H9 (cell line): ENCODE measurements at regions not wholly inside any gene's neighbourhood (a gene's known extent, or its start where the extent isn't known, plus 50 kb on each side); places are given as distances from the start of the nearest gene placed in this dataset.

ENCODE experiments used
- DNase-seq: peaks from one replicate; pipeline ENCODE4 v3.0.0-alpha.2; 2017
- H2AFZ ChIP-seq: one replicate; pipeline ENCODE4 v1.6.1; 2013; ENCODE audit warnings: mild to moderate bottlenecking, low read length, control low read depth, moderate library complexity
- H2AK5ac ChIP-seq: 2 replicates; pipeline ENCODE4 v1.6.1; 2013; ENCODE audit warnings: low read length, control low read depth, mixed read lengths; ENCODE audit not compliant: insufficient read length
- H2BK120ac ChIP-seq: one replicate; pipeline ENCODE4 v1.6.1; 2013; ENCODE audit warnings: low read depth, mild to moderate bottlenecking, low read length, control low read depth, inconsistent platforms; ENCODE audit not compliant: poor library complexity, severe bottlenecking
- H2BK12ac ChIP-seq: 2 replicates; pipeline ENCODE4 v1.6.1; 2013; ENCODE audit warnings: low read length, control low read depth, mixed read lengths, low read depth; ENCODE audit not compliant: insufficient read length
- H2BK15ac ChIP-seq: 2 replicates; pipeline ENCODE4 v1.6.1; 2013; ENCODE audit warnings: low read depth, low read length, control low read depth
- H2BK20ac ChIP-seq: one replicate; pipeline ENCODE4 v1.6.1; 2013; ENCODE audit warnings: low read depth, mild to moderate bottlenecking, low read length, control low read depth, inconsistent platforms; ENCODE audit not compliant: poor library complexity, severe bottlenecking
- H2BK5ac ChIP-seq: 2 replicates; pipeline ENCODE4 v1.6.1; 2013; ENCODE audit warnings: low read length, control low read depth, mixed read lengths; ENCODE audit not compliant: insufficient read length
- H3K14ac ChIP-seq: 2 replicates; pipeline ENCODE4 v1.6.1; 2013; ENCODE audit warnings: low read length, control low read depth; ENCODE audit not compliant: insufficient read depth
- H3K18ac ChIP-seq: 2 replicates; pipeline ENCODE4 v1.6.1; 2013; ENCODE audit warnings: low read depth, mild to moderate bottlenecking, mixed read lengths, low read length, control low read depth; ENCODE audit not compliant: insufficient read length
- H3K23ac ChIP-seq: 2 replicates; pipeline ENCODE4 v1.6.1; 2013; ENCODE audit warnings: low read length, control low read depth, mixed read lengths, low read depth; ENCODE audit not compliant: insufficient read length
- H3K23me2 ChIP-seq: 2 replicates; pipeline ENCODE4 v1.6.1; 2013; ENCODE audit warnings: low read depth, mild to moderate bottlenecking, mixed read lengths, low read length, control low read depth; ENCODE audit not compliant: insufficient read length, poor library complexity, severe bottlenecking
- H3K27ac ChIP-seq: 2 replicates; pipeline ENCODE4 v1.5.1; 2013; ENCODE audit warnings: low read length, control low read depth, mixed read lengths, low read depth; ENCODE audit not compliant: insufficient read length
- H3K27me3 ChIP-seq: 2 replicates; pipeline ENCODE4 v1.6.1; 2013; ENCODE audit warnings: low read length, control low read depth, inconsistent platforms; ENCODE audit not compliant: insufficient read depth
- H3K4ac ChIP-seq: 2 replicates; pipeline ENCODE4 v1.6.1; 2013; ENCODE audit warnings: low read depth, mild to moderate bottlenecking, control low read depth, inconsistent platforms, low read length, moderate library complexity
- H3K4me1 ChIP-seq: 2 replicates; pipeline ENCODE4 v1.6.1; 2013; ENCODE audit warnings: low read length, control low read depth, inconsistent platforms; ENCODE audit not compliant: insufficient read depth
- H3K4me2 ChIP-seq: 2 replicates; pipeline ENCODE4 v1.6.1; 2013; ENCODE audit warnings: low read length, control low read depth, mixed read lengths; ENCODE audit not compliant: insufficient read length, insufficient read depth
- H3K56ac ChIP-seq: 2 replicates; pipeline ENCODE4 v1.6.1; 2013; ENCODE audit warnings: low read depth, mild to moderate bottlenecking, mixed read lengths, low read length, control low read depth; ENCODE audit not compliant: insufficient read length
- H3K79me1 ChIP-seq: 2 replicates; pipeline ENCODE4 v1.6.1; 2013; ENCODE audit warnings: low read depth, mild to moderate bottlenecking, moderate library complexity, low read length, control low read depth, inconsistent platforms; ENCODE audit not compliant: insufficient read depth, poor library complexity, severe bottlenecking
- H3K79me2 ChIP-seq: 2 replicates; pipeline ENCODE4 v1.6.1; 2013; ENCODE audit warnings: low read length, control low read depth, inconsistent platforms; ENCODE audit not compliant: insufficient read depth
- H3K9ac ChIP-seq: 2 replicates; pipeline ENCODE4 v1.6.1; 2013; ENCODE audit warnings: low read length, control low read depth, mixed read lengths; ENCODE audit not compliant: insufficient read length; ENCODE audit errors: extremely low read depth
- H3K9me3 ChIP-seq: one replicate; pipeline ENCODE4 v1.6.1; 2013; ENCODE audit warnings: low read depth, low read length, inconsistent platforms; ENCODE audit not compliant: control insufficient read depth
- H3T11ph ChIP-seq: one replicate; pipeline ENCODE4 v1.6.1; 2013; ENCODE audit warnings: mild to moderate bottlenecking, low read length, control low read depth, inconsistent platforms
- H4K20me1 ChIP-seq: one replicate; pipeline ENCODE4 v1.6.1; 2013; ENCODE audit not compliant: control insufficient read depth, insufficient read length, insufficient read depth
- H4K5ac ChIP-seq: 2 replicates; pipeline ENCODE4 v1.6.1; 2013; ENCODE audit warnings: low read depth, mild to moderate bottlenecking, mixed read lengths, low read length, control low read depth; ENCODE audit not compliant: insufficient read length
- H4K8ac ChIP-seq: replicated peaks from 2 replicates; pipeline ENCODE4 v1.6.1; 2013; ENCODE audit warnings: low read length, control low read depth, mixed read lengths, low read depth; ENCODE audit not compliant: insufficient read length
- H4K91ac ChIP-seq: 2 replicates; pipeline ENCODE4 v1.6.1; 2013; ENCODE audit warnings: low read depth, mild to moderate bottlenecking, moderate library complexity, mixed read lengths, low read length, control low read depth; ENCODE audit not compliant: insufficient read length
- H3K27ac Mint-ChIP-seq, 3 experiments: 2 replicates in 2 of 3; 3 replicates in 1 of 3; pipeline ENCODE4 v1.8.0; 2020 to 2021; ENCODE audit warnings: mixed read lengths in 3 of 3, mild to moderate bottlenecking in 1 of 3, moderate library complexity in 1 of 3
- H3K27me3 Mint-ChIP-seq: 2 replicates; pipeline ENCODE4 v1.8.0; 2021; ENCODE audit warnings: low read depth, mild to moderate bottlenecking, moderate library complexity, mixed read lengths
- H3K36me3 Mint-ChIP-seq, 3 experiments: 2 replicates in 2 of 3; 3 replicates in 1 of 3; pipeline ENCODE4 v1.8.0; 2020 to 2021; ENCODE audit warnings: low read depth in 3 of 3, mixed read lengths in 3 of 3; ENCODE audit not compliant: insufficient read depth in 1 of 3
- H3K4me1 Mint-ChIP-seq, 2 experiments: 2 replicates each; pipeline ENCODE4 v1.8.0; 2020; ENCODE audit warnings: mixed read lengths in 2 of 2
- H3K4me3 Mint-ChIP-seq, 2 experiments: 2 replicates in 1 of 2; 3 replicates in 1 of 2; pipeline ENCODE4 v1.8.0; 2020 to 2021; ENCODE audit warnings: mild to moderate bottlenecking in 2 of 2, mixed read lengths in 2 of 2, moderate library complexity in 1 of 2
- H3K9me3 Mint-ChIP-seq, 2 experiments: 2 replicates in 1 of 2; 3 replicates in 1 of 2; pipeline ENCODE4 v1.8.0; 2020; ENCODE audit warnings: mild to moderate bottlenecking in 2 of 2, mixed read lengths in 2 of 2, moderate library complexity in 1 of 2
- CTCF ChIP-seq: fragments of 200-600 bp; sonication (generic); conservative IDR thresholded peaks from 3 replicates; pipeline ENCODE4 v1.8.0; 2021; ENCODE audit warnings: antibody characterized with exemption, mild to moderate bottlenecking
- WGBS: extraction: QIAGEN DNeasy Blood & Tissue Kit; methylation state at CpG from one replicate; pipeline ENCODE4 v1.1.7; 2013; ENCODE audit warnings: missing lambda C conversion rate, low lambda C conversion rate, mixed read lengths; ENCODE audit not compliant: insufficient read length; ENCODE audit errors: extremely low coverage; 5-methylcytosine and 5-hydroxymethylcytosine counted together

GRCh38 chr5:167732499-167732898 lies 558.9 kb upstream of the WWC1 start:
- Histone ChIP-seq H3K56ac (no peak overlapping the region), H2BK20ac (no peak overlapping the region), H2BK5ac (no peak overlapping the region), H4K20me1 (no peaks in the 10 kb centered on the region), H3K4ac (no peak overlapping the region), H3K27me3 (no peaks in the 10 kb centered on the region), H2BK12ac (no peak overlapping the region), H4K91ac (no peak overlapping the region), H3K79me2 (no peaks in the 10 kb centered on the region), H3K23me2 (no peaks in the 10 kb centered on the region), H3K4me2 (no peak overlapping the region), H3K27ac (no peak overlapping the region), H3K14ac (no peak overlapping the region), H2BK15ac (no peak overlapping the region), H3K23ac (no peak overlapping the region), H2AK5ac (no peak overlapping the region), H4K5ac (no peak overlapping the region), H3K9ac (no peak overlapping the region), H3K18ac (no peak overlapping the region), H3K79me1 (no peaks in the 10 kb centered on the region), H3T11ph (no peak overlapping the region), H2AFZ (no peak overlapping the region), H3K9me3 (no peaks in the 10 kb centered on the region), H3K4me1 (no peaks in the 10 kb centered on the region; the same call in 1 of the 2 replicates), H4K8ac (no peak overlapping the region), H2BK120ac (no peak overlapping the region)
- WGBS = no CpG with 5 or more reads among the region's 2 CpGs
- H3K4me1 Mint-ChIP-seq = peaks cover 16 to 32% of the 10 kb centered on the region in 2 experiments
- H3K27ac Mint-ChIP-seq = no peak overlapping the region
- no peaks in the 10 kb centered on the region for H3K36me3 Mint-ChIP-seq
- no peak for TF ChIP-seq CTCF
- H3K9me3 Mint-ChIP-seq = no peaks in the 10 kb centered on the region
- no peak for DNase-seq
- H3K4me3 Mint-ChIP-seq = no peak overlapping the region
- H3K27me3 Mint-ChIP-seq = no peaks in the 10 kb centered on the region
